PC-3 (cell line): ENCODE measurements at regions not wholly inside any gene's neighbourhood (a gene's known extent, or its start where the extent isn't known, plus 50 kb on each side); places are given as distances from the start of the nearest gene placed in this dataset.

ENCODE experiments used
- ATAC-seq: fragments of 200-7000 bp; cut with Tn5 transposase; 2 replicates; pipeline ENCODE4 v1.9.1; 2020; ENCODE audit warnings: mild to moderate bottlenecking, moderate library complexity
- BruUV-seq: library from RNA; stranded (reverse); fragments of 400-500 nt; replicated peaks from 2 replicates; lab custom pipeline; 2021; lab: Mats Ljungman, UMichigan
- CTCF ChIA-PET: fragments of 300-600 bp; sonication (Branson Sonifier 250); formaldehyde crosslinking; loops from one replicate; lab custom pipeline; 2022; ENCODE audit warnings: antibody characterized with exemption; lab: Charles Lee
- POLR2A ChIA-PET: fragments of 300-600 bp; sonication (Branson Sonifier 250); formaldehyde crosslinking; loops from one replicate; lab custom pipeline; 2022; ENCODE audit warnings: antibody characterized with exemption; ENCODE audit not compliant: unreplicated experiment; lab: Charles Lee
- DNase-seq: peaks from one replicate; pipeline ENCODE4 v3.0.0-alpha.2; 2015
- H2AFZ ChIP-seq: fragments of 300-600 bp; sonication (generic); 2 replicates; pipeline ENCODE4 v1.6.0; 2016; ENCODE audit warnings: antibody characterized with exemption, low read length
- H3F3A ChIP-seq: fragments of 300-600 bp; sonication (generic); one replicate; pipeline ENCODE4 v1.6.0; 2017; ENCODE audit warnings: antibody characterized with exemption, low read length, control low read depth, mild to moderate bottlenecking; ENCODE audit not compliant: unreplicated experiment
- H3K27ac ChIP-seq: fragments of 300-600 bp; sonication (generic); 2 replicates; pipeline ENCODE4 v1.5.1; 2016; ENCODE audit warnings: mild to moderate bottlenecking, low read length
- H3K27me3 ChIP-seq: fragments of 300-600 bp; sonication (generic); 2 replicates; pipeline ENCODE4 v1.6.1; 2016; ENCODE audit warnings: low read length, mixed read lengths
- H3K36me3 ChIP-seq: fragments of 300-600 bp; sonication (generic); 2 replicates; pipeline ENCODE4 v1.6.1; 2016; ENCODE audit warnings: low read depth, mixed run types, low read length, mixed read lengths
- H3K4me1 ChIP-seq: fragments of 300-600 bp; sonication (generic); 2 replicates; pipeline ENCODE4 v1.5.1; 2016; ENCODE audit warnings: low read length; ENCODE audit not compliant: insufficient read depth
- H3K4me2 ChIP-seq: fragments of 300-600 bp; sonication (generic); 2 replicates; pipeline ENCODE4 v1.6.0; 2016; ENCODE audit warnings: low read length
- H3K4me3 ChIP-seq: fragments of 300-600 bp; sonication (generic); 2 replicates; pipeline ENCODE4 v1.5.1; 2016; ENCODE audit warnings: mild to moderate bottlenecking, low read length, mixed read lengths
- H3K79me2 ChIP-seq: fragments of 300-600 bp; sonication (generic); 2 replicates; pipeline ENCODE4 v1.6.1; 2017; ENCODE audit warnings: low read length, mixed read lengths
- H3K9ac ChIP-seq: fragments of 300-600 bp; sonication (generic); 2 replicates; pipeline ENCODE4 v1.6.0; 2016; ENCODE audit warnings: mild to moderate bottlenecking, low read length
- H3K9me2 ChIP-seq: fragments of 300-600 bp; sonication (generic); replicated peaks from 2 replicates; pipeline ENCODE4 v1.6.1; 2016; ENCODE audit warnings: mixed run types, low read length, mixed read lengths
- H3K9me3 ChIP-seq: fragments of 300-600 bp; sonication (generic); 2 replicates; pipeline ENCODE4 v1.6.1; 2016; ENCODE audit warnings: low read length, mixed read lengths
- H4K20me1 ChIP-seq: fragments of 300-600 bp; sonication (generic); 2 replicates; pipeline ENCODE4 v1.6.1; 2016; ENCODE audit warnings: low read length, mixed read lengths
- EZH2 ChIP-seq: fragments of 300-600 bp; sonication (generic); IDR thresholded peaks from one replicate; pipeline ENCODE4 v1.6.1; 2017; ENCODE audit warnings: antibody characterized with exemption, mild to moderate bottlenecking, low read length; ENCODE audit not compliant: unreplicated experiment
- EZH2phosphoT487 ChIP-seq: fragments of 300-600 bp; sonication (generic); IDR thresholded peaks from 2 replicates; pipeline ENCODE4 v1.6.1; 2018; ENCODE audit warnings: mild to moderate bottlenecking, antibody characterized with exemption, low read length, borderline replicate concordance
- intact Hi-C: fragments of 100-400 bp; cut with micrococcal nuclease; formaldehyde crosslinking; loops from 2 replicates; pipeline ENCODE4 v1.9.0; 2023
- TF ChIP-seq, protein P1 (sequence below): fragments of 300-600 bp; sonication (generic); conservative IDR thresholded peaks from 2 replicates; pipeline ENCODE4 v1.5.1; 2017; ENCODE audit warnings: antibody characterized with exemption, low read depth, mild to moderate bottlenecking, low read length

DNA sequence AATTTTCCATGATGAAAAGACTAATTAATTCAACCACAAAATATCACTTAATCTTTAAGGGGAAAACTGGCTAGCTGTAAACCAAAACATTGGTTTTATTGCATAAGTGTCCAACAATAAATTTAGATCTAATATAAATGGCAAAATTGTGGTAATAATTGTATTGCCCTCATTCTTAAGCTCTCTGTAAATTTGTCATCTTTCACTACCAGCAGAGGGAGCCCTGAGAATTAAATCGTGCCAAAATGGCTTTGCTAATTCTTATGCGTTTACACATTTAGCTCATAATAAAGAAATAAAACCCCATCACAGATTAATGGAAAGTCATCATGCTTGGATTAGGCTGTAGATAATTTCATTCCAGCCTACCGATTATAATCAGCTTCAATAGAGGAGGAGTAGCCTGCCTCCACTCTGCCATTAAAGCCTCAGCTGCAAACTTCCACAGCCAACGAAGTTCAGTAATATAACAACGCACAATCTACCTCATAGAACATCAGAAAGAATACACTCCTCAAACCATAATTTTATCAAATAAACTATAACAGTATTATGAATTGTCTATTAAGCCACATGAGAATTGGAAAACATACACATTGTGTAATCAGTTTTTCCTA lies 70.0 kb upstream of the ATP5MC3 start:
- no peak overlapping the region for H2AFZ ChIP-seq
- no peaks in the 10 kb centered on the region for H3K4me1 ChIP-seq
- no peak overlapping the region for H3K4me3 ChIP-seq
- CTCF ChIA-PET, result interaction anchor here (0.6 to 1.3 kb wide), 5 partner anchors 8 to 845 kb away, joined by 4 to 9 read pairs (median 4); no protein-coding TSS in a partner anchor
- TF ChIP-seq, protein P1, sequence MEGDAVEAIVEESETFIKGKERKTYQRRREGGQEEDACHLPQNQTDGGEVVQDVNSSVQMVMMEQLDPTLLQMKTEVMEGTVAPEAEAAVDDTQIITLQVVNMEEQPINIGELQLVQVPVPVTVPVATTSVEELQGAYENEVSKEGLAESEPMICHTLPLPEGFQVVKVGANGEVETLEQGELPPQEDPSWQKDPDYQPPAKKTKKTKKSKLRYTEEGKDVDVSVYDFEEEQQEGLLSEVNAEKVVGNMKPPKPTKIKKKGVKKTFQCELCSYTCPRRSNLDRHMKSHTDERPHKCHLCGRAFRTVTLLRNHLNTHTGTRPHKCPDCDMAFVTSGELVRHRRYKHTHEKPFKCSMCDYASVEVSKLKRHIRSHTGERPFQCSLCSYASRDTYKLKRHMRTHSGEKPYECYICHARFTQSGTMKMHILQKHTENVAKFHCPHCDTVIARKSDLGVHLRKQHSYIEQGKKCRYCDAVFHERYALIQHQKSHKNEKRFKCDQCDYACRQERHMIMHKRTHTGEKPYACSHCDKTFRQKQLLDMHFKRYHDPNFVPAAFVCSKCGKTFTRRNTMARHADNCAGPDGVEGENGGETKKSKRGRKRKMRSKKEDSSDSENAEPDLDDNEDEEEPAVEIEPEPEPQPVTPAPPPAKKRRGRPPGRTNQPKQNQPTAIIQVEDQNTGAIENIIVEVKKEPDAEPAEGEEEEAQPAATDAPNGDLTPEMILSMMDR, result peak; percentile 82
- TF ChIP-seq EZH2, result no peak
- no peaks in the 10 kb centered on the region; the same call in 1 of the 2 replicates for H3K9me3 ChIP-seq
- H3K27me3 ChIP-seq, result peaks cover 21% of the 10 kb centered on the region
- no peaks in the 10 kb centered on the region for H3F3A ChIP-seq
- BruUV-seq, result no TSS peak
- H3K9me2 ChIP-seq, result no peaks in the 10 kb centered on the region
- no peak overlapping the region for H3K27ac ChIP-seq
- H4K20me1 ChIP-seq, result no peaks in the 10 kb centered on the region
- intact Hi-C loops, result loop anchor here (1.0 kb wide), 2 partner anchors 31 to 846 kb away; no protein-coding TSS in a partner anchor
- H3K36me3 ChIP-seq, result no peaks in the 10 kb centered on the region
- ATAC-seq, result peak; percentile 65
- H3K79me2 ChIP-seq, result no peaks in the 10 kb centered on the region
- H3K4me2 ChIP-seq, result no peak overlapping the region
- peak; percentile 71 for DNase-seq
- POLR2A ChIA-PET, result interaction anchor here (0.6 to 0.7 kb wide), 2 partner anchors 323 to 390 kb away, joined by 3 to 6 read pairs; no protein-coding TSS in a partner anchor
- H3K9ac ChIP-seq, result no peak overlapping the region

DNA sequence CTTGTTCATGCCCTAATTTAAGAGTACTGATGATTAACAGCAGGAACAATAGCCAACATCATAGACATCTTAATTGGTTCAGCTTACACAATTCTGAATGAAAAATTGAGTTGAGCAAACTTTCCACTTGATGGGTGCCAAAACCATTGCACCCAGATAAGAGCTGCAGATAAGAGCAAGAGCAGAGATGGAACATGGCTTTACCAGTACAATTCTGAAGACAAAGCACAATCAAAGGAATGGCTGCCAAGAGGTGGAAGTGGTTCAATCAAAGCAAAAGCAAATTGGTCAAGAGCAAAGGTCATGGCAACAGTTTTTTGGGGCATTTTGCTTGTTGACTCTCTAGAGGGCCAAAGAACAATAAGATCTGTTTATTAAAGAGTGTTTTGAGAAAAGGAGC lies 65.6 kb upstream of the ATP5MC3 start:
- intact Hi-C loops, result no loop called here
- TF ChIP-seq EZH2 (no peak), EZH2phosphoT487 (no peak)
- TF ChIP-seq, protein P1, result no peak
- Histone ChIP-seq H3K79me2 (no peaks in the 10 kb centered on the region), H3K4me3 (no peak overlapping the region), H3F3A (no peaks in the 10 kb centered on the region), H4K20me1 (no peaks in the 10 kb centered on the region), H3K4me2 (no peak overlapping the region), H3K9ac (no peak overlapping the region), H3K4me1 (no peaks in the 10 kb centered on the region), H3K9me2 (no peaks in the 10 kb centered on the region), H3K36me3 (no peaks in the 10 kb centered on the region), H3K9me3 (no peaks in the 10 kb centered on the region; the same call in 1 of the 2 replicates), H2AFZ (no peak overlapping the region), H3K27me3 (peaks cover 41% of the 10 kb centered on the region), H3K27ac (no peak overlapping the region)
- ChIA-PET POLR2A (no interaction called here), CTCF (no interaction called here)
- DNase-seq (no peak), ATAC-seq (no peak)
- no TSS peak for BruUV-seq

DNA sequence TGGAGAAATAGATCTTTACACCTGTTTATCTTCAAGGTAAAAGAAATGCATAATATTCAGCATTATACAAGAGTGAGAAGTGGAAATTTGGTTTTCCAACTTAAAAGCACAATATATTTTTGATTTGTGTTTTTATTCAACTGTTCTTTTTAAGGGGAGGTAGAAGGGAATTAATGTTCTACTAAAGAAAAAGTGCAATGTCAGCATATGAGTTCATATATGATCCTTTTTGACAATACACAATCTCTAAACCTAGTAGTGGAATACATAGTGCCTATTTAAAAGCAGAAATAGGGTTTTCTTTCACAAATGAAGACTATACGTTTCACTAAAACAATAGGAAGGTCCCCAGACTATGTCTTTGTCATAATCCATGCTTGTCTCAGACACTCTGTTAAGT lies 63.2 kb upstream of the ATP5MC3 start:
- H2AFZ ChIP-seq, result no peak overlapping the region
- no peak for TF ChIP-seq EZH2phosphoT487
- TF ChIP-seq, protein P1, result no peak

More for the DNA sequence above, 63.2 kb upstream of the ATP5MC3 start:
- intact Hi-C loops, result no loop called here
- Histone ChIP-seq H3K79me2 (no peaks in the 10 kb centered on the region), H3K9me3 (no peaks in the 10 kb centered on the region; the same call in 1 of the 2 replicates), H3K9ac (no peak overlapping the region), H3K4me3 (no peak overlapping the region), H3K4me2 (no peak overlapping the region), H3K27ac (no peak overlapping the region), H4K20me1 (no peaks in the 10 kb centered on the region), H3K27me3 (peaks cover 35% of the 10 kb centered on the region), H3F3A (no peaks in the 10 kb centered on the region), H3K36me3 (no peaks in the 10 kb centered on the region), H3K4me1 (no peaks in the 10 kb centered on the region), H3K9me2 (no peaks in the 10 kb centered on the region)
- POLR2A ChIA-PET, result no interaction called here
- ATAC-seq (no peak), DNase-seq (no peak)
- CTCF ChIA-PET, result no interaction called here
- no TSS peak for BruUV-seq
